Femur (tissue), 1 donor: ENCODE measurements at regions not wholly inside any gene's neighbourhood (a gene's known extent, or its start where the extent isn't known, plus 50 kb on each side); places are given as distances from the start of the nearest gene placed in this dataset.
"Not testable (repeated sequence)": the region's sequence is repeated elsewhere in the genome, so short reads cannot be mapped to it uniquely, and the experiment has no call there.

Experiments used
- DNase-seq: peaks from one replicate; pipeline ENCODE4 v3.0.0-alpha.2; 2017

DNA sequence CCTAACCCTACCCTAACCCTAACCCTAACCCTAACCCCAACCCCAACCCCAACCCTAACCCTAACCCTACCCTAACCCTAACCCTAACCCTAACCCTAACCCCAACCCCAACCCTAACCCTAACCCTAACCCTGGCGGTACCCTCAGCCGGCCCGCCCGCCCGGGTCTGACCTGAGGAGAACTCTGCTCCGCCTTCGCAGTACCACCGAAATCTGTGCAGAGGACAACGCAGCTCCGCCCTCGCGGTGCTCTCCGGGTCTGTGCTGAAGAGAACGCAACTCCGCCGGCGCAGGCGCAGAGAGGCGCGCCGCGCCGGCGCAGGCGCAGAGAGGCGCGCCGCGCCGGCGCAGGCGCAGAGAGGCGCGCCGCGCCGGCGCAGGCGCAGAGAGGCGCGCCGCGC, 56.1 kb upstream of the IQSEC3 start:
- DNase-seq = not testable (repeated sequence)

DNA sequence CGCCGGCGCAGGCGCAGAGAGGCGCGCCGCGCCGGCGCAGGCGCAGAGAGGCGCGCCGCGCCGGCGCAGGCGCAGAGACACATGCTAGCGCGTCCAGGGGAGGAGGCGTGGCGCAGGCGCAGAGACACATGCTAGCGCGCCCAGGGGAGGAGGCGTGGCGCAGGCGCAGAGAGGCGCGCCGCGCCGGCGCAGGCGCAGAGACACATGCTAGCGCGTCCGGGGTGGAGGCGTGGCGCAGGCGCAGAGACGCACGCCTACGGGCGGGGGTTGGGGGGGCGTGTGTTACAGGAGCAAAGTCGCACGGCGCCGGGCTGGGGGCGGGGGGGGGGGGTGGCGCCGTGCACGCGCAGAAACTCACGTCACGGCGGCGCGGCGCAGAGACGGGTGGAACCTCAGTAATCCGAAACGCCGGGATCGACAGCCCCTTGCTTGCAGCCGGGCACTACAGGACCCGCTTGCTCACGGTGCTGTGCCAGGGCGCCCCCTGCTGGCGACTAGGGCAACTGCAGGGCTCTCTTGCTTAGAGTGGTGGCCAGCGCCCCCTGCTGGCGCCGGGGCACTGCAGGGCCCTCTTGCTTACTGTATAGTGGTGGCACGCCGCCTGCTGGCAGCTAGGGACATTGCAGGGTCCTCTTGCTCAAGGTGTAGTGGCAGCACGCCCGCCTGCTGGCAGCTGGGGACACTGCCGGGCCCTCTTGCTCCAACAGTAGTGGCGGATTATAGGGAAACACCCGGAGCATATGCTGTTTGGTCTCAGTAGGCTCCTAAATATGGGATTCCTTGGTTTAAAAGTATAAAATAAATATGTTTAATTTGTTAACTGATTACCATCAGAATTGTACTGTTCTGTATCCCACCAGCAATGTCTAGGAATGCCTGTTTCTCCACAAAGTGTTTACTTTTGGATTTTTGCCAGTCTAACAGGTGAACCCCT, 55.4 kb upstream of the IQSEC3 start:
- DNase-seq = not testable (repeated sequence)

DNA sequence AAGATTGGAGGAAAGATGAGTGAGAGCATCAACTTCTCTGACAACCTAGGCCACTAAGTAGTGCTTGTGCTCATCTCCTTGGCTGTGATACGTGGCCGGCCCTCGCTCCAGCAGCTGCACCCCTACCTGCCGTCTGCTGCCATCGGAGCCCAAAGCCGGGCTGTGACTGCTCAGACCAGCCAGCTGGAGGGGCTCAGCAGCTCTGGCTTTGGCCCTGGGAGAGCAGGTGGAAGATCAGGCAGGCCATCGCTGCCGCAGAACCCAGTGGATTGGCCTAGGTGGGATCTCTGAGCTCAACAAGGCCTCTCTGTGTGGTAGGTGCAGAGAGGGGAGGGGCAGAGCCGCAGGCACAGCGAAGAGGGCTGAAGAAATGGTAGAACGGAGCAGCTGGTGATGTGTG, 54.3 kb upstream of the IQSEC3 start:
- peak; percentile 41 for DNase-seq

DNA sequence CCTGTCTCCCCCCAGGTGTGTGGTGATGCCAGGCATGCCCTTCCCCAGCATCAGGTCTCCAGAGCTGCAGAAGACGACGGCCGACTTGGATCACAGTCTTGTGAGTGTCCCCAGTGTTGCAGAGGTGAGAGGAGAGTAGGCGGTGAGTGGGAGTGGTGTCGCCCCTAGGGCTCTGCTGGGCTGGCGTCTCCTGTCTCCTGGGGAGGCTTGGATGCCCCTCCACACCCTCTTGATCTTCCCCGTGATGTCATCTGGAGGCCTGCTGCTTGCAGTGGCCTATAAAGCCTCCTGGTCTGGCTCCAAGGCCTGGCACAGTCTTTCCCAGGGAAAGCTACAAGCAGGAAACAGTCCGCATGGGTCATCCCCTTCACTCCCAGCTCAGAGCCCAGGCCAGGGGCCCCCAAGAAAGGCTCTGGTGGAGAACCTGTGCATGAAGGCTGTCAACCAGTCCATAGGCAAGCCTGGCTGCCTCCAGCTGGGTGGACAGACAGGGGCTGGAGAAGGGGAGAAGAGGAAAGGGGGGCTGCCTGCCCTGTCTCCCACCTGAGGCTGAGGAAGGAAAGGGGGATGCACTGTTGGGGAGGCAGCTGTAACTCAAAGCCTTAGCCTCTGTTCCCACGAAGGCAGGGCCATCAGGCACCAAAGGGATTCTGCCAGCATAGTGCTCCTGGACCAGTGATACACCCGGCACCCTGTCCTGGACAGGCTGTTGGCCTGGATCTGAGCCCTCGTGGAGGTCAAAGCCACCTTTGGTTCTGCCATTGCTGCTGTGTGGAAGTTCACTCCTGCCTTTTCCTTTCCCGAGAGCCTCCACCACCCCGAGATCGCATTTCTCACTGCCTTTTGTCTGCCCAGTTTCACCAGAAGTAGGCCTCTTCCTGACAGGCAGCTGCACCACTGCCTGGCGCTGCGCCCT, 53.6 kb upstream of the IQSEC3 start:
- peak; percentile 64 for DNase-seq

DNA sequence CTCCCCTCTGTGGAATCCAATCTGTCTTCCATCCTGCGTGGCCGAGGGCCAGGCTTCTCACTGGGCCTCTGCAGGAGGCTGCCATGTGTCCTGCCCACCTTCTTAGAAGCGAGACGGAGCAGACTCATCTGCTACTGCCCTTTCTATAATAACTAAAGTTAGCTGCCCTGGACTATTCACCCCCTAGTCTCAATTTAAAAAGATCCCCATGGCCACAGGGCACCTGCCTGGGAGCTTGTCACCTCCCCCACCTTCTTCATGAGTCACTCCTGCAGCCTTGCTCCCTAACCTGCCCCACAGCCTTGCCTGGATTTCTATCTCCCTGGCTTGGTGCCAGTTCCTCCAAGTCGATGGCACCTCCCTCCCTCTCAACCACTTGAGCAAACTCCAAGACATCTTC, 52.7 kb upstream of the IQSEC3 start:
- DNase-seq = not testable (repeated sequence)

DNA sequence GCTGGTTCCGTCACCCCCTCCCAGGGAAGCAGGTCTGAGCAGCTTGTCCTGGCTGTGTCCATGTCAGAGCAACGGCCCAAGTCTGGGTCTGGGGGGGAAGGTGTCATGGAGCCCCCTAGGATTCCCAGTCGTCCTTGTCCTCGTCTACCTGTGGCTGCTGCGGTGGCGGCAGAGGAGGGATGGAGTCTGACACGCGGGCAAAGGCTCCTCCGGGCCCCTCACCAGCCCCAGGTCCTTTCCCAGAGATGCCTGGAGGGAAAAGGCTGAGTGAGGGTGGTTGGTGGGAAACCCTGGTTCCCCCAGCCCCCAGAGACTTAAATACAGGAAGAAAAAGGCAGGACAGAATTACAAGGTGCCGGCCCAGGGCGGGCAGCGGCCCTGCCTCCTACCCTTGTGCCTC, 51.9 kb upstream of the IQSEC3 start:
- DNase-seq = not testable (repeated sequence)

DNA sequence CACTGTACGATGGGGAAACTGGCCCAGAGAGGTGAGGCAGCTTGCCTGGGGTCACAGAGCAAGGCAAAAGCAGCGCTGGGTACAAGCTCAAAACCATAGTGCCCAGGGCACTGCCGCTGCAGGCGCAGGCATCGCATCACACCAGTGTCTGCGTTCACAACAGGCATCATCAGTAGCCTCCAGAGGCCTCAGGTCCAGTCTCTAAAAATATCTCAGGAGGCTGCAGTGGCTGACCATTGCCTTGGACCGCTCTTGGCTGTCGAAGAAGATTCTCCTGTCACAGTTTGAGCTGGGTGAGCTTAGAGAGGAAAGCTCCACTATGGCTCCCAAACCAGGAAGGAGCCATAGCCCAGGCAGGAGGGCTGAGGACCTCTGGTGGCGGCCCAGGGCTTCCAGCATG, 51.2 kb upstream of the IQSEC3 start:
- DNase-seq = not testable (repeated sequence)

DNA sequence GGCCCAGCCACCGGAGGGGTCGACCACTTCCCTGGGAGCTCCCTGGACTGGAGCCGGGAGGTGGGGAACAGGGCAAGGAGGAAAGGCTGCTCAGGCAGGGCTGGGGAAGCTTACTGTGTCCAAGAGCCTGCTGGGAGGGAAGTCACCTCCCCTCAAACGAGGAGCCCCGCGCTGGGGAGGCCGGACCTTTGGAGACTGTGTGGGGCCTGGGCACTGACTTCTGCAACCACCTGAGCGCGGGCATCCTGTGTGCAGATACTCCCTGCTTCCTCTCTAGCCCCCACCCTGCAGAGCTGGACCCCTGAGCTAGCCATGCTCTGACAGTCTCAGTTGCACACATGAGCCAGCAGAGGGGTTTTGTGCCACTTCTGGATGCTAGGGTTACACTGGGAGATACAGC, 50.5 kb upstream of the IQSEC3 start:
- DNase-seq = not testable (repeated sequence)

DNA sequence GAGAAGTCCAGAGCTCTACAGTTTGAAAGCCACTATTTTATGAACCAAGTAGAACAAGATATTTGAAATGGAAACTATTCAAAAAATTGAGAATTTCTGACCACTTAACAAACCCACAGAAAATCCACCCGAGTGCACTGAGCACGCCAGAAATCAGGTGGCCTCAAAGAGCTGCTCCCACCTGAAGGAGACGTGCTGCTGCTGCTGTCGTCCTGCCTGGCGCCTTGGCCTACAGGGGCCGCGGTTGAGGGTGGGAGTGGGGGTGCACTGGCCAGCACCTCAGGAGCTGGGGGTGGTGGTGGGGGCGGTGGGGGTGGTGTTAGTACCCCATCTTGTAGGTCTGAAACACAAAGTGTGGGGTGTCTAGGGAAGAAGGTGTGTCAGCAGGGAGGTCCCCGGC, 50.0 kb upstream of the IQSEC3 start:
- not testable (repeated sequence) for DNase-seq
